H7 (cell line): ENCODE measurements at regions not wholly inside any gene's neighbourhood (a gene's known extent, or its start where the extent isn't known, plus 50 kb on each side); places are given as distances from the start of the nearest gene placed in this dataset.
"Not testable (repeated sequence)": the region's sequence is repeated elsewhere in the genome, so short reads cannot be mapped to it uniquely, and the experiment has no call there.

Experiments
- DNase-seq: peaks from one replicate; pipeline ENCODE4 v3.0.0; 2012
- H3K27me3 ChIP-seq: 2 replicates; pipeline ENCODE4 v1.6.0; 2011; ENCODE audit warnings: mild to moderate bottlenecking, low read length; ENCODE audit not compliant: control insufficient read depth, insufficient read depth
- H3K36me3 ChIP-seq: replicated peaks from 2 replicates; pipeline ENCODE4 v1.5.1; 2011; ENCODE audit warnings: low read length; ENCODE audit not compliant: control insufficient read depth, insufficient read depth
- H3K4me3 ChIP-seq: 2 replicates; pipeline ENCODE4 v1.5.1; 2011; ENCODE audit warnings: low read depth, mild to moderate bottlenecking, control low read depth, low read length, moderate library complexity; ENCODE audit not compliant: insufficient read depth

GRCh38 chr1:149157409-149157808 lies 54.1 kb upstream of the NBPF9 start:
- H3K27me3 ChIP-seq, H3K36me3 ChIP-seq, DNase-seq, H3K4me3 ChIP-seq: not testable (repeated sequence)

DNA sequence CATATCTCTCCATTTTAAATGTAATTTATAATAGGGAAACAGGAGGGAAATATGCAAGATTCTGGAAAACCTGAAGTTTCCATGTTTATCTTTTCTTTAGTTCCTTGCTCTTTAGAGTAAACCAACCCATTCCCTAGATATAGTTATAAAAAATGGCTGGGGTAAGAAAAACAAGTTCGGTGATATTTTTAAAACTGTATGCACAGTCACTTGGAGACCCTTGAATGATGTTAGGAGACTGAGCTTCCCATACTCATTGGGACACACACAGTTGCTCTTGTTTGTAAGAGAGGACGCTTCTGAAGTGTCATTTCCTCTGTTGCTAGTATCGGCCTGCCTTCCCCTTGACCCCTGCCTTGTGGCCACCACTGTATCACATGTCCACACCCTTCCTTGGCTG lies 55.0 kb upstream of the NBPF9 start:
- not testable (repeated sequence) for H3K27me3 ChIP-seq, H3K36me3 ChIP-seq, DNase-seq, H3K4me3 ChIP-seq

DNA sequence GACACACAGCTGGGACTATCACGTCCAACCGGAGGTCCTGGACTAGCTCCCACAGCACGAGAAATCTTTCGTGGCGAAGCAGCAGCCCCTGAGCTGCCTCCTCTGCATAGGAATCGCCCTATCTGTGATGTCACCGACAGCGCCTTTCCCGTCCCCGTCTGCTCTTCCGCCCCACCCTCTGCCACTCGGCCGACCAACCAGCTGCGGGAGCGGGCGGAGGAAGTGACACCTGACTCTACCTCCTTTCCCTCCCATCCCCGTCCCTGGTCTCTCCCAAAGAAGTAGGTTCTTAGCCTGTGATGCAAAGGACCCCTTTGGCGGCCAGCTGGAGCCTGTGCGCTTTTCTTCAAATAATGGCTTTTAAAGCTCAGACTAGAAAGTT lies 59.7 kb upstream of the NBPF9 start:
- not testable (repeated sequence) for H3K36me3 ChIP-seq, H3K4me3 ChIP-seq, H3K27me3 ChIP-seq, DNase-seq

- not testable (repeated sequence) for H3K27me3 ChIP-seq, H3K4me3 ChIP-seq, H3K36me3 ChIP-seq, DNase-seq
Observed at GRCh38 chr1:149174765-149175164, 71.4 kb upstream of the NBPF9 start.

- not testable (repeated sequence) for H3K36me3 ChIP-seq, DNase-seq, H3K27me3 ChIP-seq
- peak overlapping the region; percentile 17; the same call in 1 of the 2 replicates for H3K4me3 ChIP-seq
Observed at GRCh38 chr1:149175812-149176211, 72.5 kb upstream of the NBPF9 start.

GRCh38 chr1:149176453-149177316 lies 73.3 kb upstream of the NBPF9 start:
- DNase-seq, H3K27me3 ChIP-seq, H3K36me3 ChIP-seq: not testable (repeated sequence)
- peak overlapping the region; percentile 52 for H3K4me3 ChIP-seq

DNA sequence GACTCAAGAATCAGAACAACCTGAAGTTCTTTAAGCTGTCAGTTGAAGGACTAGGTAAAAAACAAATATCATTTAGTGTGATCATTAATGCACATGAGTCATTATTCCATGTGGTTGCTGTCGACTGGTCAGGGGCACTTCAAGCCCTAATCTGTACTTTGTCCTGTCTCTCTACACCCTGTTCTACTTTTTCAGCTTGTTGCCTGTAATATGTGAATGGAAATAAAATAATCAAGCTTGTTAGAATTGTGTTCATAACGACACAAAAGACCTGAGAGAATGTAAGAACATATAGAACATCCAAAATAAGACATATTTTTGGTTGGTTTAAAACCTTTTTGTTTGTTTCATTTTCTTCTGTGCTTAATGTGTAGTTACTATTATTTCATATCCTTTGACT lies 87.4 kb upstream of the NBPF9 start:
- H3K4me3 ChIP-seq, H3K36me3 ChIP-seq, H3K27me3 ChIP-seq, DNase-seq: not testable (repeated sequence)

GRCh38 chr1:149196651-149197050 lies 93.3 kb upstream of the NBPF9 start:
- H3K36me3 ChIP-seq, H3K27me3 ChIP-seq, H3K4me3 ChIP-seq, DNase-seq: not testable (repeated sequence)

GRCh38 chr1:149200567-149200966 lies 97.2 kb upstream of the NBPF9 start:
- not testable (repeated sequence) for H3K4me3 ChIP-seq, H3K36me3 ChIP-seq, DNase-seq, H3K27me3 ChIP-seq

- not testable (repeated sequence) for H3K4me3 ChIP-seq, H3K27me3 ChIP-seq, DNase-seq, H3K36me3 ChIP-seq
Observed at GRCh38 chr1:149202283-149202682, 98.9 kb upstream of the NBPF9 start.

DNA sequence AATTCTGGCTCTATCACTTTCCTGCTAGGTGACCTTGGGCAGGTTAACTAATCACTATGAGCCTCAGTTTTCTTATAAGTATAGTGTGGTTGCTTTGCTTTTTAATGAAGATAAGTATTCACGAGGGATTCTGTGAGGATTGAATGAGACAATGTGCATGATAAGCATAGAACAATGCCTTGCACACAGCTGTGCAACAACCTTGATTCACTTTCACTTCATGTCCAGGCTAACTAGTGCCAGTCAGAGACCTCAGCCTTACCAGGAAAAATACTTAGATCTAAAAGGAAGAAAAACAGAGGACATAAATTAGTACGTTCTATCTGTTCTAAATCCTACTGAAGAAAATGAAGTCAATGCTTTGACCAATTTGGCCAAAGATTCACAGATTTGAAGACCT lies 101.0 kb upstream of the NBPF9 start:
- not testable (repeated sequence) for H3K27me3 ChIP-seq, H3K36me3 ChIP-seq, DNase-seq, H3K4me3 ChIP-seq

DNA sequence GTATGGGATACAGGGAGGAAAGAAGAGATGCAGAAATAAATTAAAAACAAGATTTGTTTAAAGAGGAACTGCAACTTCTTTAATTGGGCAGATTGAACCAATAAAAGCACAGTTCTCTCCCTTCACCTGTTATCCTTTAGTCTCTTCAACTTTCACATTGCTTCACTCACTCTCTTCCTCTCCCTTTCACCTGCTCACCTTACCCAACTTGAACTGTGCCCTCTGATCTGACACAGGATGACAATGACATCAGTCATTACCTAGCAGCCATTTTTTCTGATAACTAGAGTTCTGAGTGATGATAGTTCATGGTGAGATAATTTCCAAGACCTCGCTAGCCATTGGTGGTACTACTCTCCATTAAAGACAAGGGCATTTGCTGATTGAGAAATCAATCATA lies 105.5 kb upstream of the NBPF9 start:
- not testable (repeated sequence) for H3K4me3 ChIP-seq, DNase-seq, H3K27me3 ChIP-seq, H3K36me3 ChIP-seq

- not testable (repeated sequence) for H3K27me3 ChIP-seq, DNase-seq, H3K36me3 ChIP-seq, H3K4me3 ChIP-seq
Observed at GRCh38 chr1:149211757-149212420, 108.5 kb upstream of the NBPF9 start.

DNA sequence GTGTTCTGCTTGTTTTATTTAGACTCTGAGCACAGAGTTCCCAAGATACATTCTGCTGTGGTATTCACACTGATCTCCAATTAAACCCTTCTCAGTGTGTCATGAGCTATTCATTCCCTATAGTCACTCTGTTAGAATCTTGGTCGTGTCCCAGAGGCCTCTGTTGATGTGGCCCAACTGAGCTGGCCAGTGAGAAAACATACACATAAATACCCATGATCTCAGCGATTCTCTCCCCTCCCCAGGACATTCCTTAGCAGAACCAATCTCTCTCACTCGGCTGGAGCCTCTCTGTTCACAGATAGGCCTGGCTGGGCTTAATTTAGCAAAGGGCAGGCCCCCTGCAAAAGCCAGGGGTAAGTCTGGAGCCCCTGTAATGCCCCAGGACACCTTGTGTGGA lies 109.6 kb upstream of the NBPF9 start:
- not testable (repeated sequence) for DNase-seq, H3K36me3 ChIP-seq, H3K27me3 ChIP-seq, H3K4me3 ChIP-seq

DNA sequence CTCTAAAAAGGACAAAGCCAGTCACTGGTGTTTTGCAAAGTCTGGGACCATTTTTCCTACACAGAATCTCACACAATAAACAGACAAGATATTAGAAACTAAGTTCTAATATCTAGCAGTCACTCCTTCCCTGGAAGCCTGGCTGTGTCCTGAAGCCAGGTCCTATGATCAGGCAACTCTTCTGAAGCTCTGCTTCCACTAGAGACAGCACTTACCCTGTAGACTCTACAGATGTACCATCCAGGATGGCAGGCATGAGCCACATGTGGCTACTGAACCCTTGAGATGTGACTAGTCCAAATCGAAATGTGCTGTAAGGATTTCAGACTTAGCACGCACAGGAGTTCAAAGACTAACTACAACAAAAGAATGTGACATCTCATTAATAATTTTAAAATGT lies 110.3 kb upstream of the NBPF9 start:
- H3K36me3 ChIP-seq, H3K27me3 ChIP-seq, H3K4me3 ChIP-seq, DNase-seq: not testable (repeated sequence)
